WERI-Rb-1 (cell line): ENCODE measurements at regions not wholly inside any gene's neighbourhood (a gene's known extent, or its start where the extent isn't known, plus 50 kb on each side); places are given as distances from the start of the nearest gene placed in this dataset.
"Not testable (repeated sequence)": the region's sequence is repeated elsewhere in the genome, so short reads cannot be mapped to it uniquely, and the experiment has no call there.

Experiments
- DNase-seq: peaks from one replicate; pipeline ENCODE4 v3.0.0-alpha.2; 2020
- H3K27ac ChIP-seq: fragments of 250-450 bp; sonication (Bioruptor Pico); 2 replicates; pipeline ENCODE4 v1.5.1; 2020; ENCODE audit warnings: mild to moderate bottlenecking, moderate library complexity
- H3K27me3 ChIP-seq: fragments of 250-450 bp; sonication (Bioruptor Pico); 2 replicates; pipeline ENCODE4 v1.5.1; 2021; ENCODE audit warnings: mild to moderate bottlenecking, low read depth, moderate library complexity; ENCODE audit not compliant: insufficient read depth, severe bottlenecking
- H3K36me3 ChIP-seq: fragments of 250-450 bp; sonication (Bioruptor Pico); 2 replicates; pipeline ENCODE4 v1.5.1; 2020; ENCODE audit warnings: mild to moderate bottlenecking, moderate library complexity
- H3K4me3 ChIP-seq: 2 replicates; pipeline ENCODE4 v1.5.1; 2011; ENCODE audit warnings: low read depth, mild to moderate bottlenecking, control low read depth, low read length
- H3K9me3 ChIP-seq: fragments of 250-450 bp; sonication (Bioruptor Pico); 2 replicates; pipeline ENCODE4 v1.5.1; 2021; ENCODE audit warnings: mild to moderate bottlenecking, moderate library complexity; ENCODE audit not compliant: severe bottlenecking
- CTCF ChIP-seq: IDR thresholded peaks from 2 replicates; pipeline ENCODE4 v1.5.1; 2011; ENCODE audit warnings: low read depth, mild to moderate bottlenecking, control low read depth, inconsistent platforms, low read length

- Histone ChIP-seq H3K9me3 (no peaks in the 10 kb centered on the region), H3K36me3 (no peaks in the 10 kb centered on the region), H3K27me3 (no peaks in the 10 kb centered on the region), H3K4me3 (no peak overlapping the region), H3K27ac (no peak overlapping the region)
- no peak for DNase-seq
- TF ChIP-seq CTCF = no peak
These were observed 444.6 kb upstream of the MEF2C start for GRCh38 chr5:89327608-89328007.

GRCh38 chr5:89324990-89325389 lies 442.0 kb upstream of the MEF2C start:
- Histone ChIP-seq H3K27me3 (no peaks in the 10 kb centered on the region), H3K4me3 (no peak overlapping the region), H3K36me3 (no peaks in the 10 kb centered on the region), H3K9me3 (no peaks in the 10 kb centered on the region), H3K27ac (no peak overlapping the region)
- no peak for DNase-seq
- no peak for TF ChIP-seq CTCF

DNA sequence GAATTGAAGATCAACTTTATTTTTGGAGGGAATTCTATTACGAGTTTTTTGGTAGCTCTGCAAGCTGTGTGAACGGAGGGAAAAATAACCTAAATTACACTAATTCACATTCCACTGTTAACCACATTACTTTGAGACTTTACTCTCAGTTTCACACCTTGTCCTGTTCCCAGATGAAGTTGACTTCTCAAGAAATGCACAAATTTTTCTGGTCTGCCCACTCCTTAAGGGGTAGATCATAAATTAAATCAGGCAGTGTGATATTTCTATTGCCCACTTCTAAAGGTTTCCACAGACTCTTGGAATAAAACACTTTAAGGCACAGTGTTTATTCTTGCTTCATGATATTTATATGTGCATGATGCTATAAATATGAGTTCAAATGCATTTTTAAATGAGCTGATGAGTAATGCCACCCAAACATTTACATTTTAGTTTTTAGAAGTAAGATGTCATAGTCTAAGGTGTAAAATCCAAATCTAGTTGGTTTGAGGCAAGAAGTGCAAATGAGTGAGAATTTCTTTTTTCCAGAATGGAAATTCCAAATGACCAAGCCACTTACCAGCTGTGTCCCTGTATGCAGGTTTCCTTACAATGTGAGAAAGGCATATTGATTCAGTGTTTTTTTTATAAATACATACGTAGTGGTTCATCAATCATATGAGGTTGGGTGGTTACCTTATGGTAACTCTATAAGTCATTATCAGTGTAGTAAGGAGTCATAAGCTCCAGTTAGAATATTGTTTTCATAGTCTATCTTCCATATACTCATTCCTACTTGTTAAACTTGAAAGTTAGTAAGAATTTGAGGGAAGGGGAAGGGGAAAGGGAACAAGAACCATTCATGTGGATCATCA lies 437.7 kb upstream of the MEF2C start:
- no peaks in the 10 kb centered on the region for H3K27me3 ChIP-seq
- H3K27ac ChIP-seq = no peak overlapping the region
- H3K9me3 ChIP-seq = no peaks in the 10 kb centered on the region
- no peak overlapping the region for H3K4me3 ChIP-seq
- TF ChIP-seq CTCF = no peak
- no peak for DNase-seq
- H3K36me3 ChIP-seq = no peaks in the 10 kb centered on the region

DNA sequence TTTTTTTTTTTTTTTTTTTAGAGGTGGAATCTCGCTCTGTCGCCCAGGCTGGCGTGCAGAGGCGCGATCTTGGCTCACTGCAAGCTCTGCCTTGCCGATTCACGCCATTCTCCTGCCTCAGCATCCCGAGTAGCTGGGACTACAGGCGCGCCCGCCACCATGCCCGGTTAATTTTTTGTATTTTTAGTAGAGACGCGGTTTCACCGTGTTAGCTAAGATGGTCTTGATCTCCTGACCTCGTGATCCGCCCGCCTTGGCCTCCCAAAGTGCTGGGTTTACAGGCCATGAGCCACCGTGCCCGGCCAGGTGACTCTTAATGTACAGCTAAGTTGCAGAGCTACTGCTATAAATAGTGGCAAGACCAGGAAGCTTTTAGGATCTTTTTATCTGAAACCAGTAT lies 434.9 kb upstream of the MEF2C start:
- not testable (repeated sequence) for H3K36me3 ChIP-seq, H3K27me3 ChIP-seq, H3K4me3 ChIP-seq, DNase-seq, H3K27ac ChIP-seq, H3K9me3 ChIP-seq

- no peaks in the 10 kb centered on the region for H3K36me3 ChIP-seq
- TF ChIP-seq CTCF = no peak
- H3K27me3 ChIP-seq = no peaks in the 10 kb centered on the region
- DNase-seq = no peak
- H3K27ac ChIP-seq = no peak overlapping the region
- no peak overlapping the region for H3K4me3 ChIP-seq
- H3K9me3 ChIP-seq = no peaks in the 10 kb centered on the region
These were observed 432.5 kb upstream of the MEF2C start for GRCh38 chr5:89315286-89316100.

- H3K27ac ChIP-seq = no peak overlapping the region
- no peaks in the 10 kb centered on the region for H3K9me3 ChIP-seq
- no peaks in the 10 kb centered on the region for H3K27me3 ChIP-seq
- DNase-seq = no peak
- TF ChIP-seq CTCF = no peak
- H3K36me3 ChIP-seq = no peaks in the 10 kb centered on the region
- H3K4me3 ChIP-seq = no peak overlapping the region
These were observed 431.0 kb upstream of the MEF2C start for GRCh38 chr5:89313804-89314588.
